AG10803 (cell line): ENCODE measurements at regions not wholly inside any gene's neighbourhood (a gene's known extent, or its start where the extent isn't known, plus 50 kb on each side); places are given as distances from the start of the nearest gene placed in this dataset.

Experiments used
- DNase-seq: peaks from one replicate; pipeline ENCODE4 v3.0.0; 2010; ENCODE audit warnings: low read depth
- H3K4me3 ChIP-seq: 2 replicates; pipeline ENCODE4 v1.5.1; 2011; ENCODE audit warnings: mild to moderate bottlenecking, low read length, control low read depth
- TF ChIP-seq, protein P1 (sequence below): conservative IDR thresholded peaks from 2 replicates; pipeline ENCODE4 v1.5.1; 2011; ENCODE audit warnings: mild to moderate bottlenecking, low read length, control low read depth, inconsistent platforms

DNA sequence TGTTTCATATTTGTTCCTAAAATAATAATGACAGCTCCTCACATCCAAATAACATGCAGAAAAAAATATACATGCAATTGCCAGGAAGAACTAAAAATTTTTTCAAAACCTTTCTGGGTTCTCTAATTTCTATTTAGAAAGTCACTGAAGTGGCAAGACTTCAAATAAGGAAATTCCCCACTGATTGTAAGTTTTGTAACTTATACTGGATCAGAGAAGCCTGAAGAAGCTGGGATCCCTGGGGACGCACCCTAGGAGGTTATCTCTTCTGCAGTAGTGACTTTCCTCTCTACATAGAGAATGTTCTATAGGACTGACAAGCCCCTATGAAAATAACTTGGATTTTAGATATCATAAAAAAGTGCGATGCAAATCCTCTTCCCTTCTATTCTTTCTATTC lies 182.6 kb downstream of the MRPL39 start:
- H3K4me3 ChIP-seq: no peak overlapping the region
- TF ChIP-seq, protein P1, sequence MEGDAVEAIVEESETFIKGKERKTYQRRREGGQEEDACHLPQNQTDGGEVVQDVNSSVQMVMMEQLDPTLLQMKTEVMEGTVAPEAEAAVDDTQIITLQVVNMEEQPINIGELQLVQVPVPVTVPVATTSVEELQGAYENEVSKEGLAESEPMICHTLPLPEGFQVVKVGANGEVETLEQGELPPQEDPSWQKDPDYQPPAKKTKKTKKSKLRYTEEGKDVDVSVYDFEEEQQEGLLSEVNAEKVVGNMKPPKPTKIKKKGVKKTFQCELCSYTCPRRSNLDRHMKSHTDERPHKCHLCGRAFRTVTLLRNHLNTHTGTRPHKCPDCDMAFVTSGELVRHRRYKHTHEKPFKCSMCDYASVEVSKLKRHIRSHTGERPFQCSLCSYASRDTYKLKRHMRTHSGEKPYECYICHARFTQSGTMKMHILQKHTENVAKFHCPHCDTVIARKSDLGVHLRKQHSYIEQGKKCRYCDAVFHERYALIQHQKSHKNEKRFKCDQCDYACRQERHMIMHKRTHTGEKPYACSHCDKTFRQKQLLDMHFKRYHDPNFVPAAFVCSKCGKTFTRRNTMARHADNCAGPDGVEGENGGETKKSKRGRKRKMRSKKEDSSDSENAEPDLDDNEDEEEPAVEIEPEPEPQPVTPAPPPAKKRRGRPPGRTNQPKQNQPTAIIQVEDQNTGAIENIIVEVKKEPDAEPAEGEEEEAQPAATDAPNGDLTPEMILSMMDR: no peak
- DNase-seq: no peak

DNA sequence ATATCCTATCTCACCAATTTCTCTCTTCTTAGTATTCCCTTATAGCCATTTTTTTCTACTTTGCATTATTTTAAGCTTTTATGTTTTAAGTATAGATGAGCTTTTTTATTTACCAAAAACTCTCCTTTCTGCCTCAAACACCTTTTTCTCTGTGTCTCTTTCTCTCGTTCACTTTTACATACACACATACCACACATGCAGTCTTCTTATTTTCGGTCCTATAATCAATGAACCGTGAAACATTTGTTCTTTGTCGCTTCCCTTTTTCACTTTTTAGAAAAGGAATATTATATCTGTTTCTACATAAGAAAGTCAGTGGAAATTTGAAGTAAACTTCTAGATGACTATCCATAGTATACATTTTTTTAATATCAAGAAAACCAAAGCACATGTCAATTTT lies 183.2 kb downstream of the MRPL39 start:
- no peak overlapping the region for H3K4me3 ChIP-seq
- TF ChIP-seq, protein P1: no peak
- DNase-seq: no peak

- TF ChIP-seq, protein P1: no peak
- DNase-seq: no peak
- H3K4me3 ChIP-seq: no peak overlapping the region
Measured at GRCh38 chr21:25422610-25423608, 184.4 kb downstream of the MRPL39 start.

DNA sequence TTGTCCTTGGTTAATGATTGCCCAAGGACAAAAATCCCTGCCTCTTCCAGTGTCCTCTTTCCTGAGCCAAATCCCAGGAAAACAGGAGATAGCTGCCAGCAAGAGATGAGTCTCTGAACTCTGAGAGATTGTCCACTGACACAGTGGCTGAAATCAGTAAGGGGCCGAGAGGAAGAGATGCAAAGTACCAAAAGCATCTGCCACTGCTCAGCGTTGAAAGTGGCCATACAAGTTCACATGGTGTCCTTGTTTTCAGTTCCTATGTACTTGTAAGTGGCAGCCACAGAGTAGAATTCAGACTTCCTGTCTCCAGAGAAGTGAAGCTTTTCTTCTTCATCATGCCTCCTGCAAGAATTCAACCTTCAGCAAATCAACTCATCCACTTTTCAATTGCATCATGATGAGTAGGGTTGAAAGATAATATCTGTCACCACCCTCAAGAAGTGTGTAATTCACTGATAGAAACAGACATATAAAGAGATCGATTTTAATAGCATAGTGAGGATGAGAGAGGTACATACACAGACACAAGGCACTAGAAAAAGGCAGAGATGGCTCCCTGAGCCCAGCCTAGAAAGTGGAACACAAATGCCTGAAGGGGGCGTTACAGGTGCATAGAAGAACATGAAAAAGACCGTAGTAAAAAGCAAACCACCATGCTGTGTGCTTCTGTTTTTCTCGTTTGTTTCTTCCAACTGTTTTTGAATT lies 185.8 kb downstream of the MRPL39 start:
- peak; percentile 33 for DNase-seq
- H3K4me3 ChIP-seq: no peak overlapping the region
- TF ChIP-seq, protein P1: peak; percentile 52

- H3K4me3 ChIP-seq: no peak overlapping the region
- TF ChIP-seq, protein P1: no peak
- no peak for DNase-seq
Measured at GRCh38 chr21:25420831-25421230, 186.4 kb downstream of the MRPL39 start.

- TF ChIP-seq, protein P1: no peak
- no peak for DNase-seq
- no peak overlapping the region for H3K4me3 ChIP-seq
Measured at GRCh38 chr21:25416669-25417068, 190.6 kb downstream of the MRPL39 start.

DNA sequence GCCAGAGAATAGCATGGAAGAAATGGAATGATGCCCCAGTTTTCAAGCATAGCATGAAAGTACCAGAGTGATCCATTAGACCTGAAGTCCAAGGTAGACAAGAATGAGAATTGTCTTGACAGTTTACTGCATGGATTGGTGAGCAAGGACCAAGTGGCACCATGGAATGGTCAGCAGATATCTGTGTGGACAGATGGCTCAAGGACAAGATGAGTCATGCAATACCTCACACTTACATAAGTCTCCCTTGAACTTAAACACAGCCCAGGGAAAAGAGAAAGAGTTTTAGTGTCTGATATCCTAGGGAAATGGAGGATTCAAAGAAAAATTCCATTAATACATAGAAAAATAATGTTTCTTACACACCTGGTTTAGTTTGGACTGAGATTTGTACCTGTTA lies 195.2 kb downstream of the MRPL39 start:
- peak; percentile 3 for DNase-seq
- H3K4me3 ChIP-seq: no peak overlapping the region
- TF ChIP-seq, protein P1: no peak
